CD4-positive, alpha-beta T cell treated with Interleukin-17A for 4 hours (primary cell): ENCODE measurements at regions not wholly inside any gene's neighbourhood (a gene's known extent, or its start where the extent isn't known, plus 50 kb on each side); places are given as distances from the start of the nearest gene placed in this dataset.

Experiments used
- DNase-seq: peaks from one replicate; pipeline ENCODE4 v3.0.0-alpha.2; 2020; ENCODE audit warnings: mixed read lengths

DNA sequence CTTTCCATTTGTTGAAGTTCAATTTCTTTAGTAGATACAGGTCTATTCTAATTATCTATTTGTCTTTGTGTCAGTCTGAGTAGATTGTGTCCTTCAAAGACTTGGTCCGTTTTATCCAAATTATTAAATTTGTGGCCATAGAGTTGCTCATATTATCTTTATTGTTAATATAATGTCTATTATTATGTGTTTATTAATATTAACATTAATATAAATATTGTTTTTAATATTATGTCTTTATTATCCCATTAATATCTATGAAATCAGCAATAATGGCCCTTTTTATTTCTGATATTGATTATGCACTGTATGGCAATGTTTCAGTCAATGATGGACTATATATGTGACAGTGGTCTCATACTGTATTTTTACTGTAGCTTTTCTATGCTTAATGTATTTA is 2067.3 kb upstream of the AGA start:
- no peak for DNase-seq

- DNase-seq: no peak
These were observed 2079.7 kb upstream of the AGA start for GRCh38 chr4:179521952-179522351.

- no peak for DNase-seq
These were observed 2088.7 kb upstream of the AGA start for GRCh38 chr4:179530958-179531357.

GRCh38 chr4:179536694-179537093 is 2094.5 kb upstream of the AGA start:
- DNase-seq: no peak

GRCh38 chr4:179539641-179540040 is 2097.4 kb upstream of the AGA start:
- no peak for DNase-seq

DNA sequence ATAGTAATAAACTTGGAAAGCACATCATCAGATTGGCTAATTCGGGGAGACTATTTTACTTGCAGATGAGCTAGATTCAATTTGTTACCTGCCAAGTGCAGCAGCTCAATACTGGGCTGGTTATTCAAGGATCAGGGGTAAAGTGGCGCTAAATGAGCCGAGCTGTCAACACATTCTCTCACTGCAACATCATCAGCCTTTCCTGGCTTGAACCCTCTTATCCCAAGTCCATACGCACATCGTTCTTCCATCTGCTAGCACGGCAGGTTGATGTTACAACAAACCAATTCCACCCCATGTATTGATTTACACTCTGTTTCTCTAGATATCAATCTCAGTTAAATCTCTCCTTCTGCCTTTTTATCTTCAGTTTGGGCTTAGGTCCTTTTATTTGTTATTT is 2101.5 kb upstream of the AGA start:
- no peak for DNase-seq

GRCh38 chr4:179544496-179544895 is 2102.3 kb upstream of the AGA start:
- DNase-seq: no peak

GRCh38 chr4:179552131-179552530 is 2109.9 kb upstream of the AGA start:
- no peak for DNase-seq

DNA sequence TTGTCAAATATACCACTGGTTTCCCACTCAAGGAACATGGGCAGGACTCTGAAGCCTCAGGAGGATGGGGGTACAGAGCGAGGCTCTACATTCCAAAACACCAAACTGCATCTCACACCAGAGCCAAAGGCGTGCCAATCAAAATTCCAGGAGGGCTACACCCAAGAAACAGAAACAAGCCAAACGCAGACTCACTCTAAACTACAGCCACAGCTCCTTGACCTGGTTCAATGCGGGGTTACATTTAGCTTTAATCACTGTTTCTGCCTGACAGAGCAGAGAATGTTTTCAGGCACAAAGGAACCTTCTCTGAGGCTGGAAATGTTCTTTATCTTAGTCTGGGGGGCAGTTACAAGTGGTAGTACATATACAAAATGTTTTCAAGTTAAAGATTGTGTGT is 2121.5 kb upstream of the AGA start:
- no peak for DNase-seq

GRCh38 chr4:179569549-179569948 is 2127.3 kb upstream of the AGA start:
- DNase-seq: no peak

GRCh38 chr4:179582164-179582905 is 2140.1 kb upstream of the AGA start:
- no peak for DNase-seq

DNA sequence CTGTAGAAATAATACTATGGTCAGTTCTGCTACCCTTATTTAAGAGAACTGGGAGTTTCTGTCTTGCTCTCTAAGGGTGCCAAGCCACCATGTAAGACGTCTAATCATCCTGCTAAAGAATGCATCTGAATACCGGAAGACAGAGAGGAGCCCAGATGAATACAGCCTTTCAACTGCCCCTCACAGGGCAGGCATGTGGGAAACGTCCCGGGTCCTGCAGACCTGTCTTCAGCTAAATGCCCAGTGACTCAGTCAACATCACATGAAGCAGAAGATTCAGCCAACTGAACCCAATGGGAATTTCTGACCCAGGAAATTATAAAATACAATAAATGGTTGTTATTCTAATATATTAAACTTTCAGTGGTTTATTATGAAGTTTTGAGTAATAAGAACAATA is 2141.0 kb upstream of the AGA start:
- no peak for DNase-seq

GRCh38 chr4:179584101-179584500 is 2141.9 kb upstream of the AGA start:
- DNase-seq: no peak

DNA sequence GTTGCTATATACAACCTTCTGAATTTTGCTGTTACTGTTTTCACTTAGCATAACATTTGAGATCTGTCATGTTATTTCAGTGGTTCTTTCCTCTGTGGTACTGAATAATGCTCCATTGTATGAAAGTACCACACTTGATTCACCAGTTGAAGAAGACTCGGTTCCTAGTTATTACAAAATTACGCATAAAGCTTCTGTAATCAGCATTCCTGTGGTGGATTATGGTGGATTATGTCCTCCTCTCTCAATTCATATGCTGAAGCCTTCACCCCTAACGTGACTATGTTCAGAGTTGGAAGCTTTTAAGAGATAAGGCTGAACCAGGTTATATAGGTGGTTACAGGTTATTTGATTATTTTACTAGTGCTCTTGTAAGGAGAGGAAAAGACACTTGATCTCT is 2143.5 kb upstream of the AGA start:
- DNase-seq: no peak

DNA sequence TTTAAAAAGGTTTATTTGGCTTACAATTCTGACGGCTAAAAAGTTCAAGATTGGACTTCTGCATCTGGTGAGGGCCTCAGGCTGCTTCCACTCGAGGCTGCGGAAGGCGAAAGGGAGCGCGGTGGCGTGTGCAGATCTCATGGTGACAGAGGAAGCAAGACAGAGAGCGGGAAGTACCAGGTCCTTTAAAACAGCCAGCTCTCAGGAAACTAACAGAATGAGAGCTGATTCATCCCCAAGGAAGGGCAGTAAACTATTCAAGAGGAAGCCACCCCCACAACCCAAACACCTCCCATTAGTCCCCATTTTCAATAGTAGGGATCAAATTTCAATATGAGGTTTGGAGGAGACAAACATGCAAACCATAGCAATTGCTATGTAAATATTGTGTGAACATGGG is 2144.2 kb upstream of the AGA start:
- no peak for DNase-seq

GRCh38 chr4:179595671-179596410 is 2153.6 kb upstream of the AGA start:
- no peak for DNase-seq

DNA sequence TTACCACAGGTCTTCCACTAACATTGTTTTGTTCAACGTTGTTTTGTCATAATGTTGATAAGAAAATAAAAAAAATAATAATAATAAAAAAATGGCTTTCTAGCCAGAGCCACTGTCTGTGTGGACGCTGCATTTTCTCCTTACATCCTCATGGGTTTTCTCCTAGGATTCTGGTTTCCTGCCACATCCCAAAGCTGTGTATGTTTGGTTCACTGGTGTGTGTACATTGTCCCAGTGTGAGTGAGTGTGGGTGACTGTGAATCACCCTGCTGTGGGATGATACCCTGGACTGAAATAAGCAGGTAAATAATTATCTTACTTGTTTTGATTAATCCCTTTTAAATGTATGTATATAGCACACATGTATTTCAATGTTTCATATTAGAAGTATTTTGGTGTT is 2154.4 kb upstream of the AGA start:
- no peak for DNase-seq

DNA sequence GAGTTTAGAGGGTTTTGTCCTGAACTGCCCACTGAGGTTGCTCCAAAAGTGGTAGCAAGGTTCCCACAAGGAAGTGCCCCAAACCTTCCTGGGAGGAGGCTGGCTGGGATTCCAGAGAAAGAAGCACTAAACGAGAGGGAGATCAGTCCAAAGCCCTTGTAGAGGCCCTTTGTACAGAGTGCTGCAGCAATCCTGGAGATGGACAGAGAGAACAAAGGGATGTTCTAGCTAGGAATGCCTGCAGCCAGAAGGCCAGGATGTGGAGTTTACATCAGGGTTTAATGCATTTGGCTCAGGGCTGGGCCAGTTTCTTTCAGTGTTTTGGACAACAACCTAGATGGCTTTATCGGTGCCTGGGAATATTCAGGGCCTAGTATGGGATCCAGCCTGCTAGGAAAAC is 2155.1 kb upstream of the AGA start:
- DNase-seq: no peak

GRCh38 chr4:179601671-179602070 is 2159.4 kb upstream of the AGA start:
- DNase-seq: no peak

DNA sequence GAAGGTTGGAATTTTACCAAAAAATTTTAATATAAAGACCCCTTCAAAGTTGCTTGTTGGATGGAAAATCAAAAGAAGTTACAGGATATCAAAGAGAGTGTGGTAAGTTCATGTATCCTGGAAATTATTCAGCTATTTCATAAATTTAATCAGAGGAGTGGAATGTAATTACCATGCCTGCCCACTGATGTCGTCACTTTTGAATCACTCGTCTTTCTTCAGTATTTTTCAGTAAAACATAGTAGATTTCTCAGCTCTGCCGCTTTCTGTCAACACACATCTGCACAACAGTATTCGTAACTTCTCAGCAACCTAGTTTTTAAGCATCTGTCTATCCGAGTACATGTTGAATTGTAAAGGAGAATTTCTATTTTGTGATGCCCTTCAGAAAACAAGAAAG is 2163.0 kb upstream of the AGA start:
- no peak for DNase-seq

DNA sequence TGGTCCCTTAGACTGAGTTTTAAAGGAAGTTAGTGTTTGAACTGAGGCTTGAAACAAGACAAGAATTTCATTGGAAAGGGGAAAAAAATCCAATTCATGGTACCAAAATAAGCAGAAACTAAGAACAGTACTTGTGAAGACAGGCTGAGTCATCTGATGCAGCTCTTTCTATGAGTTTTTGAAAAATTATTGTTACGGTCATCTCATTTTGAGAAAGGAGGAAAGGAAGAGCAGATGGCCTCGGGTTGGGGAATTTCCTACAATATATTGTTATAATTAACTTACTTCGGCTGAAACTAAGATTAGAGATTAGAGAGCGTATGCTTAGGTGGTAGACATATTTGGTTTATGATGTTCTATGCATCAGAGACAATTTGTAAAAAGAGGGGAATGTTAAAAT is 2164.8 kb upstream of the AGA start:
- no peak for DNase-seq

DNA sequence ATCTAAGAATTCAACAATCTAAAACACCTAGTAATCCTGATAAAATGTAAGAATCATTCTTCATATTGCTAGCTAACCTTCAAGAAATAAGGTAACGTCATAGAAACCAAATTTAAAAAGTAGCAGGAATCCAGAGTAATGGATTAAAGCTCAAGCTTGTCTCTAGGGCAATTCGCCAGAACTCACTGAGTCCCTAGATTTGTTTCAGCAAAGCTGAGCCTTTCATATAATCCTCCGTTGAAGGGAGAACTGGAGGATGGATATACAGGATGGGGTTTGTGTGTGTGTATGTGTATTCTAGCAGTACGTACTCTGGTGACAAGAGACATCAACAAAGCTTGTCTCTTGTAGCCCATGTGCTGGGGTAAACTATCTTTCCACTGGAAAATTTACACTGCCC is 2173.5 kb upstream of the AGA start:
- no peak for DNase-seq

GRCh38 chr4:179618966-179619365 is 2176.7 kb upstream of the AGA start:
- no peak for DNase-seq

GRCh38 chr4:179624768-179625181 is 2182.5 kb upstream of the AGA start:
- DNase-seq: no peak

- no peak for DNase-seq
These were observed 2183.2 kb upstream of the AGA start for GRCh38 chr4:179625406-179625805.
